HepG2 (cell line): ENCODE measurements at regions not wholly inside any gene's neighbourhood (a gene's known extent, or its start where the extent isn't known, plus 50 kb on each side); places are given as distances from the start of the nearest gene placed in this dataset.

Experiments used
- ETV6 ChIP-seq: sonication (generic); formaldehyde crosslinking; conservative IDR thresholded peaks from 2 replicates; pipeline ENCODE4 v1.4.0; 2020; ENCODE audit warnings: missing genetic modification reagents
- FIP1L1 ChIP-seq: fragments of 200-400 bp; formaldehyde crosslinking; IDR thresholded peaks from 2 replicates; pipeline ENCODE4 v1.6.1; 2018; ENCODE audit warnings: low read depth, mild to moderate bottlenecking, low read length, moderate library complexity, borderline replicate concordance; ENCODE audit not compliant: insufficient read depth
- ZNF557 ChIP-seq: sonication (generic); formaldehyde crosslinking; IDR thresholded peaks from 2 replicates; pipeline ENCODE4 v1.4.0; 2020; ENCODE audit warnings: missing genetic modification reagents
- ZNF713 ChIP-seq: sonication (generic); formaldehyde crosslinking; IDR thresholded peaks from 2 replicates; pipeline ENCODE4 v1.4.0; 2020; ENCODE audit warnings: mild to moderate bottlenecking, missing genetic modification reagents
- TF ChIP-seq, protein P1 (sequence below): sonication (generic); formaldehyde crosslinking; IDR thresholded peaks from 2 replicates; pipeline ENCODE4 v1.5.0; 2020; ENCODE audit warnings: mild to moderate bottlenecking, missing genetic modification reagents, borderline replicate concordance
- TF ChIP-seq, protein P2 (sequence below): sonication (generic); formaldehyde crosslinking; IDR thresholded peaks from 2 replicates; pipeline ENCODE4 v1.4.0; 2020; ENCODE audit warnings: mild to moderate bottlenecking, missing genetic modification reagents
- TF ChIP-seq, protein P3 (sequence below), 2 experiments: fragments of 450-650 bp in 1 of 2; sonication (generic) in 1 of 2; formaldehyde crosslinking in 1 of 2; IDR thresholded peaks; 2 replicates each; pipeline versions ENCODE4 v1.6.1 to v1.8.0; 2016 to 2022; ENCODE audit warnings: antibody characterized with exemption in 1 of 2, mild to moderate bottlenecking in 1 of 2, missing genetic modification reagents in 1 of 2

DNA sequence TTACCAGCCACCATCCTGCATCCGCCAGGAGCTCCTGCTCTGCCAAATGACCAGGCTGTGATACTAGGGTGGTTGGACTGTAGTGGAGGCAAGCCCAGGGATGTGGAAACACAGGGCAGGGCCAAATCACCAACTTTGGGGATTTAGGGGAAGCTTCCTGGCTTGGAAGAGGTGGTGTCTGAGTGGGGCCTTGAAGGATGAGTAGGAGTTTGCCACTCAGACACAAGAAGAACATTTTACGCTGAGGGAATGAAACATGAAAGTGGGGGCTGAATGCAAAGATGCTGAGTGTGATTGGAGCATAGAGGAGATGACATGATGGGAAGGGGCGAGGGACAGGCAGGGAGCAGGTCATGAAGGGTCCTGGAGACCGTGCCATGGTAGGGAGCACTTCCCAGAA lies 329.5 kb downstream of the RPS24 start (continued):
- TF ChIP-seq ZNF557 (CRISPR knock-in tag): no peak
- TF ChIP-seq, protein P1, sequence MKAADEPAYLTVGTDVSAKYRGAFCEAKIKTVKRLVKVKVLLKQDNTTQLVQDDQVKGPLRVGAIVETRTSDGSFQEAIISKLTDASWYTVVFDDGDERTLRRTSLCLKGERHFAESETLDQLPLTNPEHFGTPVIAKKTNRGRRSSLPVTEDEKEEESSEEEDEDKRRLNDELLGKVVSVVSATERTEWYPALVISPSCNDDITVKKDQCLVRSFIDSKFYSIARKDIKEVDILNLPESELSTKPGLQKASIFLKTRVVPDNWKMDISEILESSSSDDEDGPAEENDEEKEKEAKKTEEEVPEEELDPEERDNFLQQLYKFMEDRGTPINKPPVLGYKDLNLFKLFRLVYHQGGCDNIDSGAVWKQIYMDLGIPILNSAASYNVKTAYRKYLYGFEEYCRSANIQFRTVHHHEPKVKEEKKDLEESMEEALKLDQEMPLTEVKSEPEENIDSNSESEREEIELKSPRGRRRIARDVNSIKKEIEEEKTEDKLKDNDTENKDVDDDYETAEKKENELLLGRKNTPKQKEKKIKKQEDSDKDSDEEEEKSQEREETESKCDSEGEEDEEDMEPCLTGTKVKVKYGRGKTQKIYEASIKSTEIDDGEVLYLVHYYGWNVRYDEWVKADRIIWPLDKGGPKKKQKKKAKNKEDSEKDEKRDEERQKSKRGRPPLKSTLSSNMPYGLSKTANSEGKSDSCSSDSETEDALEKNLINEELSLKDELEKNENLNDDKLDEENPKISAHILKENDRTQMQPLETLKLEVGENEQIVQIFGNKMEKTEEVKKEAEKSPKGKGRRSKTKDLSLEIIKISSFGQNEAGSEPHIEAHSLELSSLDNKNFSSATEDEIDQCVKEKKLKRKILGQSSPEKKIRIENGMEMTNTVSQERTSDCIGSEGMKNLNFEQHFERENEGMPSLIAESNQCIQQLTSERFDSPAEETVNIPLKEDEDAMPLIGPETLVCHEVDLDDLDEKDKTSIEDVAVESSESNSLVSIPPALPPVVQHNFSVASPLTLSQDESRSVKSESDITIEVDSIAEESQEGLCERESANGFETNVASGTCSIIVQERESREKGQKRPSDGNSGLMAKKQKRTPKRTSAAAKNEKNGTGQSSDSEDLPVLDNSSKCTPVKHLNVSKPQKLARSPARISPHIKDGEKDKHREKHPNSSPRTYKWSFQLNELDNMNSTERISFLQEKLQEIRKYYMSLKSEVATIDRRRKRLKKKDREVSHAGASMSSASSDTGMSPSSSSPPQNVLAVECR (CRISPR knock-in tag): no peak
- no peak for TF ChIP-seq ZNF713
- no peak for TF ChIP-seq FIP1L1
- no peak for TF ChIP-seq ETV6
- TF ChIP-seq, protein P2, sequence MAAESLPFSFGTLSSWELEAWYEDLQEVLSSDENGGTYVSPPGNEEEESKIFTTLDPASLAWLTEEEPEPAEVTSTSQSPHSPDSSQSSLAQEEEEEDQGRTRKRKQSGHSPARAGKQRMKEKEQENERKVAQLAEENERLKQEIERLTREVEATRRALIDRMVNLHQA: no peak
- TF ChIP-seq, protein P3, sequence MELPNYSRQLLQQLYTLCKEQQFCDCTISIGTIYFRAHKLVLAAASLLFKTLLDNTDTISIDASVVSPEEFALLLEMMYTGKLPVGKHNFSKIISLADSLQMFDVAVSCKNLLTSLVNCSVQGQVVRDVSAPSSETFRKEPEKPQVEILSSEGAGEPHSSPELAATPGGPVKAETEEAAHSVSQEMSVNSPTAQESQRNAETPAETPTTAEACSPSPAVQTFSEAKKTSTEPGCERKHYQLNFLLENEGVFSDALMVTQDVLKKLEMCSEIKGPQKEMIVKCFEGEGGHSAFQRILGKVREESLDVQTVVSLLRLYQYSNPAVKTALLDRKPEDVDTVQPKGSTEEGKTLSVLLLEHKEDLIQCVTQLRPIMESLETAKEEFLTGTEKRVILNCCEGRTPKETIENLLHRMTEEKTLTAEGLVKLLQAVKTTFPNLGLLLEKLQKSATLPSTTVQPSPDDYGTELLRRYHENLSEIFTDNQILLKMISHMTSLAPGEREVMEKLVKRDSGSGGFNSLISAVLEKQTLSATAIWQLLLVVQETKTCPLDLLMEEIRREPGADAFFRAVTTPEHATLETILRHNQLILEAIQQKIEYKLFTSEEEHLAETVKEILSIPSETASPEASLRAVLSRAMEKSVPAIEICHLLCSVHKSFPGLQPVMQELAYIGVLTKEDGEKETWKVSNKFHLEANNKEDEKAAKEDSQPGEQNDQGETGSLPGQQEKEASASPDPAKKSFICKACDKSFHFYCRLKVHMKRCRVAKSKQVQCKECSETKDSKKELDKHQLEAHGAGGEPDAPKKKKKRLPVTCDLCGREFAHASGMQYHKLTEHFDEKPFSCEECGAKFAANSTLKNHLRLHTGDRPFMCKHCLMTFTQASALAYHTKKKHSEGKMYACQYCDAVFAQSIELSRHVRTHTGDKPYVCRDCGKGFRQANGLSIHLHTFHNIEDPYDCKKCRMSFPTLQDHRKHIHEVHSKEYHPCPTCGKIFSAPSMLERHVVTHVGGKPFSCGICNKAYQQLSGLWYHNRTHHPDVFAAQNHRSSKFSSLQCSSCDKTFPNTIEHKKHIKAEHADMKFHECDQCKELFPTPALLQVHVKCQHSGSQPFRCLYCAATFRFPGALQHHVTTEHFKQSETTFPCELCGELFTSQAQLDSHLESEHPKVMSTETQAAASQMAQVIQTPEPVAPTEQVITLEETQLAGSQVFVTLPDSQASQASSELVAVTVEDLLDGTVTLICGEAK (IDR thresholded peaks at IDR 0.05): no peak
- TF ChIP-seq, protein P3 (CRISPR knock-in tag; IDR thresholded peaks at IDR 0.05): no peak
- TF ChIP-seq, all 625 proteins: peak for 0
